ENCODE measurements at regions not wholly inside any gene's neighbourhood (a gene's known extent, or its start where the extent isn't known, plus 50 kb on each side); places are given as distances from the start of the nearest gene placed in this dataset.
A peak's percentile ranks its signal among the peaks of the same experiment; 100 is the strongest.
"Not testable (repeated sequence)": the region's sequence is repeated elsewhere in the genome, so short reads cannot be mapped to it uniquely, and the experiment has no call there.

DNA sequence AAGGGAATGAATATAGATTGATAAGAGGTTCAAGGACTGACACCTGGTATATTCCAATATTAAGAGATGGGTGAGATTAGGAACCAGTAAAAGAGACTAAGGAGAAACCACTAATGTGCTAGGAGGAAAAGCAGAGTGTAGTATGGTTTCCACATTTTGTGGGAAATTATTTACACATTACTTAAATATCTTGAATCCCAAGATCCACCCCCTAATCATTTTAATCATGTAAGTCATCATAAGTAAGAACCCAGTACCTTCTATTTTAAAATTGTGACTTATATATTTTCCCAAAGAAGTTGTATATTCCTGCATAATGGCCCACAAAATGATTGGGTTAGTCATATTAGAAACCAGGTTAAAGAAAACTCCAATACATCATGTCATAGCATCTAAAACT is 122.0 kb upstream of the PRSS12 start:
- H3K9me3 ChIP-seq (ENCODE audit: insufficient read depth in 2 of 2, low read depth in 1 of 2, low read length in 1 of 2): not testable (repeated sequence)

DNA sequence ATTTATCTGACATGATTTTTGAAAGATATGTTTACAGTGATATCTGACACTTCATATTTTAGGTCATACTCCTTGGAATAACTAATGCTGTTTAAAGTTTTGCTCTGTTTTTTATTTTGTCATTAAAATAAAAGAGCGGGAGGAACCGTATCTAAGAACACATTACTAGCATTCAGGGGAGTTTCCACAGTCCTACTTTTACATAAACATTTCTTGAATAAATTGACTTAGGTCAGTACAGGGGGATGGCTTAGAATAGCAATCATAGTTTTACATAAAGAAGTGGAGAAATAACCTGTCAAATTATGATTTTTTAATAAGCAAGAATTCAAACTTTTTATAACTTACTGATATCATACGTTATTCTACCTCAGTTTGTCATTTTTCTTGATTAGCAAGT is 123.1 kb upstream of the PRSS12 start:
- peak; percentile 71 for FAIRE-seq

More for the DNA sequence above, 122.0 kb upstream of the PRSS12 start:
- H2BK15ac ChIP-seq (ENCODE audit: low read length); H2BK12ac ChIP-seq (ENCODE audit: low read depth, low read length); H2AK5ac ChIP-seq (ENCODE audit: low read depth, low read length); CTCF ChIA-PET (ENCODE audit: partially characterized antibody); H3K4me3 ChIP-seq (ENCODE audit: extremely low read depth in 1 of 4, insufficient read depth in 2 of 4, low read depth in 3 of 4, low read length in 4 of 4); H2BK20ac ChIP-seq (ENCODE audit: low read length); H4K91ac ChIP-seq (replicated peaks; ENCODE audit: insufficient read length, low read length); H4K20me1 ChIP-seq (replicated peaks in 1 of 2; ENCODE audit: control insufficient read depth in 1 of 2, insufficient read depth in 2 of 2, low read length in 2 of 2); H4K8ac ChIP-seq (ENCODE audit: extremely low read depth, insufficient read depth, low read length); H3K27me3 ChIP-seq (replicated peaks in 1 of 4; ENCODE audit: control insufficient read depth in 3 of 4, extremely low read depth in 1 of 4, insufficient read depth in 3 of 4, low read length in 3 of 4); H3K79me2 ChIP-seq (ENCODE audit: control insufficient read depth in 1 of 2, insufficient read depth in 2 of 2, low read length in 2 of 2); H3K4ac ChIP-seq (replicated peaks; ENCODE audit: insufficient read length, low read depth, low read length); H3K9ac ChIP-seq (replicated peaks in 1 of 4; ENCODE audit: extremely low read depth in 1 of 4, low read depth in 3 of 4, low read length in 3 of 4); H3K14ac ChIP-seq (ENCODE audit: insufficient read length); H3K4me2 ChIP-seq (ENCODE audit: insufficient read depth in 1 of 2, low read depth in 2 of 2, low read length in 2 of 2); H3K4me1 ChIP-seq (replicated peaks in 1 of 4; ENCODE audit: control insufficient read depth in 3 of 4, insufficient read depth in 4 of 4, low read length in 3 of 4); H2AFZ ChIP-seq (ENCODE audit: low read length); DNase-seq (ENCODE audit: low read depth in 1 of 2, low spot score in 2 of 2); H3K56ac ChIP-seq (replicated peaks; ENCODE audit: insufficient read length, low read depth, low read length); H3K27ac ChIP-seq (ENCODE audit: low read depth, low read length); H2BK120ac ChIP-seq (replicated peaks; ENCODE audit: low read depth, low read length); H3K23ac ChIP-seq (ENCODE audit: insufficient read length); FAIRE-seq; H3K23me2 ChIP-seq (ENCODE audit: low read depth, low read length); H4K5ac ChIP-seq (ENCODE audit: insufficient read length, low read depth, low read length); H3K79me1 ChIP-seq (ENCODE audit: low read depth, low read length); H3K36me3 ChIP-seq (ENCODE audit: control insufficient read depth in 2 of 4, insufficient read depth in 4 of 4, low read length in 3 of 4); H3K18ac ChIP-seq (ENCODE audit: extremely low read depth, low read length); H2BK5ac ChIP-seq (ENCODE audit: low read depth, low read length); POLR2A ChIA-PET (ENCODE audit: partially characterized antibody): not testable (repeated sequence)

More for the DNA sequence above, 123.1 kb upstream of the PRSS12 start:
- H3K4ac ChIP-seq (replicated peaks; ENCODE audit: insufficient read length, low read depth, low read length); H3K4me3 ChIP-seq (ENCODE audit: extremely low read depth in 1 of 4, insufficient read depth in 2 of 4, low read depth in 3 of 4, low read length in 4 of 4); POLR2A ChIA-PET (ENCODE audit: partially characterized antibody); H4K20me1 ChIP-seq (replicated peaks in 1 of 2; ENCODE audit: control insufficient read depth in 1 of 2, insufficient read depth in 2 of 2, low read length in 2 of 2); H3K4me2 ChIP-seq (ENCODE audit: insufficient read depth in 1 of 2, low read depth in 2 of 2, low read length in 2 of 2); H3K23me2 ChIP-seq (ENCODE audit: low read depth, low read length); H3K9ac ChIP-seq (replicated peaks in 1 of 4; ENCODE audit: extremely low read depth in 1 of 4, low read depth in 3 of 4, low read length in 3 of 4); H2BK15ac ChIP-seq (ENCODE audit: low read length); H2BK12ac ChIP-seq (ENCODE audit: low read depth, low read length); H3K56ac ChIP-seq (replicated peaks; ENCODE audit: insufficient read length, low read depth, low read length); CTCF ChIA-PET (ENCODE audit: partially characterized antibody); H4K5ac ChIP-seq (ENCODE audit: insufficient read length, low read depth, low read length); H2BK120ac ChIP-seq (replicated peaks; ENCODE audit: low read depth, low read length); H2BK5ac ChIP-seq (ENCODE audit: low read depth, low read length); H3K79me1 ChIP-seq (ENCODE audit: low read depth, low read length); H2AK5ac ChIP-seq (ENCODE audit: low read depth, low read length); H3K23ac ChIP-seq (ENCODE audit: insufficient read length); H4K91ac ChIP-seq (replicated peaks; ENCODE audit: insufficient read length, low read length); H2BK20ac ChIP-seq (ENCODE audit: low read length); H3K4me1 ChIP-seq (replicated peaks in 1 of 4; ENCODE audit: control insufficient read depth in 3 of 4, insufficient read depth in 4 of 4, low read length in 3 of 4); H3K79me2 ChIP-seq (ENCODE audit: control insufficient read depth in 1 of 2, insufficient read depth in 2 of 2, low read length in 2 of 2); H3K27ac ChIP-seq (ENCODE audit: low read depth, low read length); DNase-seq (ENCODE audit: low read depth in 1 of 2, low spot score in 2 of 2); H2AFZ ChIP-seq (ENCODE audit: low read length); H3K14ac ChIP-seq (ENCODE audit: insufficient read length); H4K8ac ChIP-seq (ENCODE audit: extremely low read depth, insufficient read depth, low read length); H3K27me3 ChIP-seq (replicated peaks in 1 of 4; ENCODE audit: control insufficient read depth in 3 of 4, extremely low read depth in 1 of 4, insufficient read depth in 3 of 4, low read length in 3 of 4); H3K36me3 ChIP-seq (ENCODE audit: control insufficient read depth in 2 of 4, insufficient read depth in 4 of 4, low read length in 3 of 4); H3K18ac ChIP-seq (ENCODE audit: extremely low read depth, low read length); H3K9me3 ChIP-seq (ENCODE audit: insufficient read depth in 2 of 2, low read depth in 1 of 2, low read length in 1 of 2): not testable (repeated sequence)
- 84% methylated on average over 3 of the region's 3 CpGs; no CpG with 5 or more reads in 1 of the 2 experiments for WGBS, 2 experiments (ENCODE audit: extremely low coverage in 1 of 2, insufficient coverage in 1 of 2, insufficient read length in 1 of 2, insufficient replicate concordance in 2 of 2, low coverage in 1 of 2, low lambda C conversion rate in 2 of 2, missing lambda C conversion rate in 1 of 2)
